Neural cell (in vitro differentiated cells): ENCODE measurements at regions not wholly inside any gene's neighbourhood (a gene's known extent, or its start where the extent isn't known, plus 50 kb on each side); places are given as distances from the start of the nearest gene placed in this dataset.

Source experiments
- H2AFZ ChIP-seq: fragments of 200-600, 300-800 bp; sonication (generic), shearing (Covaris generic); 2 replicates; pipeline ENCODE4 v1.6.0; 2014; ENCODE audit warnings: low read depth, mild to moderate bottlenecking, antibody characterized with exemption, low read length, moderate library complexity
- H3F3A ChIP-seq: fragments of 200-600 bp; shearing (Covaris generic); 2 replicates; pipeline ENCODE4 v1.6.1; 2016; ENCODE audit warnings: mild to moderate bottlenecking, moderate library complexity, mixed read lengths, antibody characterized with exemption, low read length; ENCODE audit not compliant: insufficient read depth, poor library complexity, severe bottlenecking
- H3K27ac ChIP-seq: fragments of 200-600, 300-800 bp; sonication (generic), shearing (Covaris generic); 2 replicates; pipeline ENCODE4 v1.5.1; 2014; ENCODE audit warnings: mild to moderate bottlenecking, low read length, moderate library complexity
- H3K27me3 ChIP-seq: fragments of 300-800, 200-600 bp; sonication (generic), shearing (Covaris generic); 2 replicates; pipeline ENCODE4 v1.6.0; 2014; ENCODE audit warnings: mild to moderate bottlenecking, low read depth, low read length, moderate library complexity; ENCODE audit not compliant: insufficient read depth
- H3K36me3 ChIP-seq: fragments of 300-800, 200-600 bp; sonication (generic), shearing (Covaris generic); 2 replicates; pipeline ENCODE4 v1.5.1; 2014; ENCODE audit warnings: mild to moderate bottlenecking, antibody characterized with exemption, low read length, moderate library complexity; ENCODE audit not compliant: insufficient read depth
- H3K4me2 ChIP-seq: fragments of 300-800, 200-600 bp; sonication (generic), shearing (Covaris generic); 2 replicates; pipeline ENCODE4 v1.6.0; 2014; ENCODE audit warnings: mild to moderate bottlenecking, low read length
- H3K4me3 ChIP-seq: fragments of 300-800, 200-600 bp; sonication (generic), shearing (Covaris generic); 2 replicates; pipeline ENCODE4 v1.5.1; 2014; ENCODE audit warnings: mild to moderate bottlenecking, low read length, moderate library complexity
- H3K79me2 ChIP-seq: fragments of 200-600 bp; shearing (Covaris generic); replicated peaks from 2 replicates; pipeline ENCODE4 v1.6.0; 2014; ENCODE audit warnings: mild to moderate bottlenecking, low read length, moderate library complexity; ENCODE audit not compliant: insufficient read depth
- H3K9ac ChIP-seq: fragments of 300-800, 200-600 bp; sonication (generic), shearing (Covaris generic); 2 replicates; pipeline ENCODE4 v1.6.1; 2016; ENCODE audit warnings: mild to moderate bottlenecking, low read length, mixed read lengths
- H3K9me2 ChIP-seq: fragments of 200-600 bp; shearing (Covaris generic); 2 replicates; pipeline ENCODE4 v1.6.1; 2016; ENCODE audit warnings: mild to moderate bottlenecking, low read length, mixed read lengths; ENCODE audit not compliant: insufficient read depth
- H3K9me3 ChIP-seq: fragments of 200-600, 300-800 bp; sonication (generic), shearing (Covaris generic); 2 replicates; pipeline ENCODE4 v1.6.1; 2016; ENCODE audit warnings: mild to moderate bottlenecking, mixed run types, low read length, moderate library complexity, mixed read lengths
- H4K20me1 ChIP-seq: fragments of 200-600 bp; shearing (Covaris generic); 2 replicates; pipeline ENCODE4 v1.6.1; 2016; ENCODE audit warnings: mild to moderate bottlenecking, mixed run types; ENCODE audit not compliant: insufficient read depth
- CTCF ChIP-seq: fragments of 450-650 bp; IDR thresholded peaks from 2 replicates; pipeline ENCODE4 v1.5.1; 2014; ENCODE audit warnings: antibody characterized with exemption, mild to moderate bottlenecking, moderate library complexity; ENCODE audit not compliant: poor library complexity, severe bottlenecking
- EP300 ChIP-seq: fragments of 450-650 bp; conservative IDR thresholded peaks from 2 replicates; pipeline ENCODE4 v1.6.1; 2014; ENCODE audit warnings: antibody characterized with exemption, mild to moderate bottlenecking, moderate library complexity; ENCODE audit not compliant: poor library complexity, severe bottlenecking
- EZH2 ChIP-seq: fragments of 200-600, 300-800 bp; shearing (Covaris generic), sonication (generic); IDR thresholded peaks from 2 replicates; pipeline ENCODE4 v1.6.1; 2014; ENCODE audit warnings: antibody characterized with exemption, low read length, borderline replicate concordance, mild to moderate bottlenecking; ENCODE audit not compliant: insufficient read depth, poor library complexity, severe bottlenecking
- MXI1 ChIP-seq: fragments of 450-650 bp; conservative IDR thresholded peaks from 2 replicates; pipeline ENCODE4 v1.6.1; 2014; ENCODE audit warnings: antibody characterized with exemption, mild to moderate bottlenecking; ENCODE audit not compliant: poor library complexity, severe bottlenecking
- POLR2AphosphoS5 ChIP-seq: IDR thresholded peaks from 2 replicates; pipeline ENCODE4 v1.6.1; 2012
- RAD21 ChIP-seq: fragments of 450-650 bp; conservative IDR thresholded peaks from 2 replicates; pipeline ENCODE4 v1.6.1; 2014; ENCODE audit warnings: antibody characterized with exemption, mild to moderate bottlenecking, moderate library complexity
- REST ChIP-seq: IDR thresholded peaks from 2 replicates; pipeline ENCODE4 v1.6.1; 2012; ENCODE audit warnings: borderline replicate concordance
- SMC3 ChIP-seq: fragments of 450-650 bp; conservative IDR thresholded peaks from 2 replicates; pipeline ENCODE4 v1.6.1; 2014; ENCODE audit warnings: antibody characterized with exemption, mild to moderate bottlenecking, moderate library complexity; ENCODE audit not compliant: poor library complexity
- TAF1 ChIP-seq: IDR thresholded peaks from 2 replicates; pipeline ENCODE4 v1.6.1; 2012; ENCODE audit warnings: low read depth

- Histone ChIP-seq H3K79me2 (no peaks in the 10 kb centered on the region), H3K4me2 (no peak overlapping the region), H3K36me3 (no peaks in the 10 kb centered on the region), H3K4me3 (no peak overlapping the region), H3F3A (no peaks in the 10 kb centered on the region), H4K20me1 (no peaks in the 10 kb centered on the region), H3K9me3 (no peaks in the 10 kb centered on the region), H3K27me3 (no peaks in the 10 kb centered on the region), H3K9ac (no peak overlapping the region), H3K27ac (no peak overlapping the region), H3K9me2 (no peaks in the 10 kb centered on the region), H2AFZ (no peak overlapping the region)
- no peak for TF ChIP-seq CTCF
- TF ChIP-seq EP300, result no peak
- no peak for TF ChIP-seq MXI1
- no peak for TF ChIP-seq EZH2
- TF ChIP-seq POLR2AphosphoS5, result no peak
- TF ChIP-seq SMC3, result no peak
- TF ChIP-seq REST, result no peak
Observed at GRCh38 chr5:18238321-18238720, 604.1 kb downstream of the TAF11L14 start.

GRCh38 chr5:18240971-18241370 lies 606.7 kb downstream of the TAF11L14 start:
- Histone ChIP-seq H4K20me1 (no peaks in the 10 kb centered on the region), H3K9ac (no peak overlapping the region), H3K27me3 (no peaks in the 10 kb centered on the region), H3F3A (no peaks in the 10 kb centered on the region), H3K4me3 (no peak overlapping the region), H3K4me2 (no peak overlapping the region), H3K9me2 (no peaks in the 10 kb centered on the region), H3K27ac (no peak overlapping the region), H3K9me3 (peaks cover 2% of the 10 kb centered on the region), H3K79me2 (no peaks in the 10 kb centered on the region), H2AFZ (no peak overlapping the region), H3K36me3 (no peaks in the 10 kb centered on the region)
- TF ChIP-seq MXI1 (no peak), EZH2 (no peak), REST (no peak), SMC3 (no peak), TAF1 (no peak), RAD21 (no peak), EP300 (no peak), CTCF (no peak), POLR2AphosphoS5 (no peak)
